Activated CD4-positive, alpha-beta T cell treated with anti-CD3 and anti-CD28 coated beads, Interleukin-2, Interleukin-4, amounts not matched to agents 100 ng/mL and 50 ng/mL, durations not matched to agents 16 hours and 8 hours (primary cell): ENCODE measurements at regions not wholly inside any gene's neighbourhood (a gene's known extent, or its start where the extent isn't known, plus 50 kb on each side); places are given as distances from the start of the nearest gene placed in this dataset.
"Not testable (repeated sequence)": the region's sequence is repeated elsewhere in the genome, so short reads cannot be mapped to it uniquely, and the experiment has no call there.

ENCODE experiments used
- DNase-seq: peaks from one replicate; pipeline ENCODE4 v3.0.0-alpha.2; 2020; ENCODE audit warnings: low spot score

DNA sequence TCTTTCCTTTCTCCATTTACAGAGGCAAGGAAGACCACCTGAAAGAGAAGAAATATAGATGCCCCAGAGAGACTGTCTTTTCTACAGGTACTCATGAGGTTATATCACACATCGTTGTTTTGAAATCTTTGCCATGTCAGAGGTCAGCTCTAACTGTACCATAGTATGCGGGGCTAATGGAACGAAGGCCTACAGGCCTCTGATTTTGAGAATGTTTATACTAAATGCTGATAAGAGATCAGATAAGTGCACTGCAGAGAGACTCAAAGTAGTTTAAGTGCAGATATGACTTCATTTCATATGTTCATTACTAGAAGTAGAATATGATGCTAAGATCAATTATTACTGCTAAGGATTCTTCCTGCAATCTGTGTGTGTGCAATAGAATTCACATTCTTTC is 1005.0 kb downstream of the GALC start:
- no peak for DNase-seq

GRCh38 chr14:86973177-86973576 is 1019.8 kb downstream of the GALC start:
- DNase-seq = no peak

DNA sequence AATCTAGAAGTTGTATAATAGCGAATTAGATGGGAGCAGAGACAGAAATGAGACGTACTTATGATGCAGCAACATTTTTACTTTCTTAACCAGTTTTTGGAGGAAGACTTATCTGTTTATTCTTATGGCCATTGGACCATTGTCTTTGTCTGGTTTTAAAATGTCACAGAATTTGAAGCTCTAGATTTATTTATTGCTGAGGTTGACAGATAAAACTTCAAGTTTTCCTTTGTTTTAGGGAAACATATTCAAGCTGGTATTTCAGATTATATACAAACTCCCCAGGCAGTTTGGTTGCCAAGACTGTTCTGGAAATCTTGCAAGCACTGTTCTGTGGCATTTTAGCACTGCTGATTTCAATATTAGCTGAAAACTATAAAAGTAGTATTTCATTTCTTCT is 1021.7 kb downstream of the GALC start:
- no peak for DNase-seq

GRCh38 chr14:86961106-86961716 is 1031.8 kb downstream of the GALC start:
- DNase-seq = no peak

DNA sequence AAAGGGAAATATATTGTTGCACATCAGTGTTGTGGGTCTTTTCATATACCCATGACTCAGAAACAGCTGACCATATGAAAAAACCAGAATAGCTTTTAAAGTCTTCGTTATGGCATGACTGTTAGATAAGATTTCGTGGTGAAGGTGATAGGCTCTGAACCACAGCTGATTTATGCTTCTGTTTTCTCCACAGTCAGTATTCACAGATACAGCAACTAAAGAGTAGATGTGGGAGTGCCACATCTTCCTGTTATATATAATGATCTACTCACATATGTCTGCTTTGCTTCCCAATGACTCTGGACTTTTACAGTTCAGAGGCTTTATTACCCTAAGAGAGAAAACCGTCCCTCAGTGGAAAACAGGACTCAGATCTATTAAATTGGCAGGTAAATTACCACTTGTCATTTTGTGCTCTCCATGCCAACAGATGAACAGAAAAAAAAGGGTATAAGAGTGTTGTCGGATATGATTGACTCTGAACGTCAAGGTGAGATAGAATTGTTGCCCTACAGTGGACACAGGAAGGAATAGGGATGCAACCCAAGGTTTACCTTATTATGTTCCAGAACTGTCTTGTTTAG is 1037.1 kb downstream of the GALC start:
- DNase-seq = no peak

GRCh38 chr14:86954623-86955022 is 1038.4 kb downstream of the GALC start:
- DNase-seq = no peak

DNA sequence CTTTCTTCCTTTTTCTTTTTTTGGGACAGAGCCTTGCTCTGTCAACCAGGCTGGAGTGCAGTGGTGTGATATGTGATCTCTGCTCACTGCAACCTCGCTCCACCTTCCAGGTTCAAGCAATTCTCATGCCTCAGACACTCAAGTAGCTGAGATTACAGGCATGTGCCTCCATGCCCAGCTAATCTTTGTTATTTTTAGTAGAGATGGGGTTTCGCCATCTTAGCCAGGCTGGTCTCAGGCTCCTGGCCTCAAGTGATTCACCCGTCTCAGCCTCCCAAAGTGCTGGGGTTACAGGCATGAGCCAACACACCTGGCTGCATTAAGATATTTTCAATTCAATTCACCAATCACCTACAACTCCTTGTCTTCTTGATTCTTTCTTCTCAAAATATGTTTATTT is 1046.5 kb downstream of the GALC start:
- DNase-seq = no peak

DNA sequence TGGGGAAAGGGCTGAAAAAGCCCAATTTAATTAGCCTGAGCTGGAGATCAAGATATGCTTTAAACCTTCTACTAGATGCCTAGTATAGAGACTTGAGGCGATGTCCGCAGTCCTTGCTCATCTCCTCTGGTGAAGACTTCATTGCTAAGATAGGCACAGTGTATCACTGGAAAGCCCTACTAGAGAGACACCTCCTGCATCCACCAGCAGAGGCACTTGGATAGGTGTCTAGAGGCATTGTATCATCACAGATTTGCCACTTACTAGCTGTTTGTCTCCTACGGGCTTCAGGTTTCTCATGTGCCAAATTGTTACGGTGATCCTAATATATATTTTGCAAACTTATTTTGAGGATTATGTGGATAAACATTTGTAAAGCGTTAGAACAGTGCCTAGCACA is 1048.5 kb downstream of the GALC start:
- DNase-seq = no peak

- DNase-seq = no peak
Measured at GRCh38 chr14:86943391-86944365, 1049.3 kb downstream of the GALC start.

DNA sequence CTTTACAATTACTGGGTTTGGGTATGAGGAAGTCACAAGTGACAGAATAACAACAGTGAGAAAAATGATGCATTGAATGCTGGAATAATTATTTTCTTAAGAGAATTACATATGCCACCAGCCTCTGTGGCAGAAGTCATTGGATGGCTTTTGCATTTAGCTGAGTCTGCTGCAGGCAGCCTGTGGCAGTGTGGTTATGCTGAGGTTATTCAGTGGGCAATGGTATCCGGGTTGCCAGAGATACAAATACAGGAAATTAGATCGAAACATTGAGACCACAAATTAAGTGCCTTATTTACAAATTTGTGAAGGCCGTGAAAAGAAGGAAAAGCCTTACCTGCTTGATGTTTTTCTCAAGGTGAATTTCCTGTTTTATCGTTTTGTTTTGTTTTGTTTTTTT is 1050.0 kb downstream of the GALC start:
- no peak for DNase-seq

GRCh38 chr14:86940106-86940505 is 1052.9 kb downstream of the GALC start:
- no peak for DNase-seq

DNA sequence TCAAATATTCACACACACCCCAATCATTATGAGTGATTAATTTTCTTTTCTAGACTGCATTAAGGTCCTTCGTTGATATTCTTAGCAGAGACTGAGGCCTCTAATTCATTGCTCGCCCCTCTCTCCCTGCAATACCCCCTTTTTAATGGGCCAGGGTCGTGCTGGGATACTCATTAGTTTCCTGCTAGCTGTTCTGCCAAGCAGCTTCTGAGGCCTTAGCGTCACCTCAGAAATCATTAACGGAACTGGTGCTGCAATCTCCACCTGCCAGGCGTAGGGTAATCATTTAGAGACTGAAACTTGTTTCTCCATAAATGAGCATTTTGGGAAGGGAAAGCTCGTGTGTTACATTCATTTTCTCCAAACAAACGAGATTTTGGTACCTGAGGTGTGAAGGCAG is 1054.7 kb downstream of the GALC start:
- no peak for DNase-seq

- no peak for DNase-seq
Measured at GRCh38 chr14:86936556-86936955, 1056.4 kb downstream of the GALC start.

GRCh38 chr14:86935241-86935885 is 1057.6 kb downstream of the GALC start:
- no peak for DNase-seq

DNA sequence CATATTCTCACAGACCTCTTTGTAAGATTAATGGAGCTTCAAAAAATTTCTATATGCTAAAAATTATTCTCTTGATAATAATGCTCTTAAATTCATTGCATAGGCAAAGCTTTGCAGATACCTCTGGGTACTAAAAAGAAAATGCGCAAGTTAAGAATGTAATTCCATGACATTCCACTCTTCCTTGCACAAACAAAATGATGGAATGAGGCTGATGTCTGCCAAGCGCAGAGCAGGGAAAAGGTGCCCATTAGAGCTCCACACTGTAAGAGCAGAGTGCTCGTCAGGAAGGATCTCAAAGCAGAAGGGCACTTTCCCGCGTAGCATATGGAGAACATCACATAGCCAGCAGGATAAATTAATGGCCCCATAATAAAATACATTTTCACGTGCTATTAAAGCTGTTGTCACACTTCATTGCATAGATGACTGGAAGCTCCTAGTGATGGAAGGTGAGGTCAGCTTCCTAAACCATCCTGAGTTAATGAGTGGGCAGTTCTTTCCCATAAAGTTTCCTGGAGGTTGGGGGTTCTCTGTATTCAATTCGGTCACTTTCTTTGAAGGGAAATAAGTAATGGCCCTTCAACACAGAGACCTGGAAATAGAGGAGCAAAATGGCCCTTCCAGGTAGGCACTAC is 1058.9 kb downstream of the GALC start:
- DNase-seq = no peak

GRCh38 chr14:86933460-86933859 is 1059.5 kb downstream of the GALC start:
- DNase-seq = no peak

- no peak for DNase-seq
Measured at GRCh38 chr14:86915406-86915805, 1077.6 kb downstream of the GALC start.

DNA sequence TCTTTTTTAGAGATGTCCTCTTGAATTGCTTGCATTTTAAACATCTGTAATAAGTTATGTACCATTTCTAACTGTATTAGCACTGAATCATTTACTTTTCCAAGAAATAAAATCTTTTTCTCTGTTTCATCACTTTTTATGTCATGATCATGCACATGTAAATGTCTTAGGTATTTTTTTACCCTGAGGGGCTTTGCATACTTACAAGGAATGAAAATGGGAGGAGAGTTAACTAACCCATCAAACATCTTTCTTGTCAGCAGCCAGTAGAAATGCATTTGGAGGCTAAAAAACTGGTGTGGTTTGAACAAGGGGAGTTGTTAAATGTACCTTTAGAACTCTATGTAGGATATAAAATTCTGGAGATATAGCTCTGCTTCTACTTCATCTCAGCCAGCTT is 1080.3 kb downstream of the GALC start:
- no peak for DNase-seq

- DNase-seq = no peak
Measured at GRCh38 chr14:86911486-86911885, 1081.5 kb downstream of the GALC start.

- not testable (repeated sequence) for DNase-seq
Measured at GRCh38 chr14:86905386-86905926, 1087.5 kb downstream of the GALC start.

- no peak for DNase-seq
Measured at GRCh38 chr14:86902176-86902950, 1090.6 kb downstream of the GALC start.
